K562 (cell line): ENCODE measurements at regions not wholly inside any gene's neighbourhood (a gene's known extent, or its start where the extent isn't known, plus 50 kb on each side); places are given as distances from the start of the nearest gene placed in this dataset.

Source experiments
- CAMTA2 ChIP-seq: fragments of 250-450 bp; sonication (Bioruptor Pico); conservative IDR thresholded peaks from 2 replicates; pipeline ENCODE4 v1.5.1; 2022
- CBX1 ChIP-seq: sonication (generic); IDR thresholded peaks from 2 replicates; pipeline ENCODE4 v1.6.1; 2016; ENCODE audit warnings: antibody characterized with exemption, low read depth, mild to moderate bottlenecking
- HNRNPH1 ChIP-seq: fragments of 200-400 bp; formaldehyde crosslinking; optimal IDR thresholded peaks from 2 replicates; pipeline ENCODE3; 2017; ENCODE audit warnings: low read depth, mild to moderate bottlenecking, low read length, moderate library complexity
- MBD2 ChIP-seq: sonication (generic); IDR thresholded peaks from 2 replicates; pipeline ENCODE4 v1.6.1; 2016; ENCODE audit warnings: low read depth, borderline replicate concordance
- NBN ChIP-seq: fragments of 450-650 bp; IDR thresholded peaks from 2 replicates; pipeline ENCODE4 v1.6.1; 2016; ENCODE audit warnings: low read depth, mild to moderate bottlenecking
- SRSF3 ChIP-seq: fragments of 200-400 bp; formaldehyde crosslinking; IDR thresholded peaks from 2 replicates; pipeline ENCODE4 v1.6.1; 2016; ENCODE audit warnings: mild to moderate bottlenecking, low read length, moderate library complexity; ENCODE audit not compliant: insufficient read depth
- ZNF263 ChIP-seq: sonication (generic); formaldehyde crosslinking; IDR thresholded peaks from 2 replicates; pipeline ENCODE4 v1.8.0; 2022; ENCODE audit warnings: mild to moderate bottlenecking, missing genetic modification reagents, borderline replicate concordance
- ZNF507 ChIP-seq: conservative IDR thresholded peaks from 2 replicates; pipeline ENCODE4 v1.6.1; 2017; ENCODE audit warnings: missing genetic modification characterization, missing compliant biosample characterization
- TF ChIP-seq, protein P1 (sequence below): fragments of 450-650 bp; formaldehyde crosslinking; conservative IDR thresholded peaks from 2 replicates; pipeline ENCODE4 v1.4.0; 2022; ENCODE audit warnings: mild to moderate bottlenecking, missing genetic modification characterization
- TF ChIP-seq, protein P2 (sequence below): fragments of 250-450 bp; sonication (Bioruptor Pico); IDR thresholded peaks from 2 replicates; pipeline ENCODE4 v1.4.0; 2020; ENCODE audit warnings: mild to moderate bottlenecking, moderate library complexity

GRCh38 chr16:66289986-66290385, 76.5 kb upstream of the CDH5 start (continued):
- TF ChIP-seq SRSF3: no peak
- TF ChIP-seq, protein P1, sequence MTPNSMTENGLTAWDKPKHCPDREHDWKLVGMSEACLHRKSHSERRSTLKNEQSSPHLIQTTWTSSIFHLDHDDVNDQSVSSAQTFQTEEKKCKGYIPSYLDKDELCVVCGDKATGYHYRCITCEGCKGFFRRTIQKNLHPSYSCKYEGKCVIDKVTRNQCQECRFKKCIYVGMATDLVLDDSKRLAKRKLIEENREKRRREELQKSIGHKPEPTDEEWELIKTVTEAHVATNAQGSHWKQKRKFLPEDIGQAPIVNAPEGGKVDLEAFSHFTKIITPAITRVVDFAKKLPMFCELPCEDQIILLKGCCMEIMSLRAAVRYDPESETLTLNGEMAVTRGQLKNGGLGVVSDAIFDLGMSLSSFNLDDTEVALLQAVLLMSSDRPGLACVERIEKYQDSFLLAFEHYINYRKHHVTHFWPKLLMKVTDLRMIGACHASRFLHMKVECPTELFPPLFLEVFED (CRISPR knock-in tag): no peak
- TF ChIP-seq, protein P2, sequence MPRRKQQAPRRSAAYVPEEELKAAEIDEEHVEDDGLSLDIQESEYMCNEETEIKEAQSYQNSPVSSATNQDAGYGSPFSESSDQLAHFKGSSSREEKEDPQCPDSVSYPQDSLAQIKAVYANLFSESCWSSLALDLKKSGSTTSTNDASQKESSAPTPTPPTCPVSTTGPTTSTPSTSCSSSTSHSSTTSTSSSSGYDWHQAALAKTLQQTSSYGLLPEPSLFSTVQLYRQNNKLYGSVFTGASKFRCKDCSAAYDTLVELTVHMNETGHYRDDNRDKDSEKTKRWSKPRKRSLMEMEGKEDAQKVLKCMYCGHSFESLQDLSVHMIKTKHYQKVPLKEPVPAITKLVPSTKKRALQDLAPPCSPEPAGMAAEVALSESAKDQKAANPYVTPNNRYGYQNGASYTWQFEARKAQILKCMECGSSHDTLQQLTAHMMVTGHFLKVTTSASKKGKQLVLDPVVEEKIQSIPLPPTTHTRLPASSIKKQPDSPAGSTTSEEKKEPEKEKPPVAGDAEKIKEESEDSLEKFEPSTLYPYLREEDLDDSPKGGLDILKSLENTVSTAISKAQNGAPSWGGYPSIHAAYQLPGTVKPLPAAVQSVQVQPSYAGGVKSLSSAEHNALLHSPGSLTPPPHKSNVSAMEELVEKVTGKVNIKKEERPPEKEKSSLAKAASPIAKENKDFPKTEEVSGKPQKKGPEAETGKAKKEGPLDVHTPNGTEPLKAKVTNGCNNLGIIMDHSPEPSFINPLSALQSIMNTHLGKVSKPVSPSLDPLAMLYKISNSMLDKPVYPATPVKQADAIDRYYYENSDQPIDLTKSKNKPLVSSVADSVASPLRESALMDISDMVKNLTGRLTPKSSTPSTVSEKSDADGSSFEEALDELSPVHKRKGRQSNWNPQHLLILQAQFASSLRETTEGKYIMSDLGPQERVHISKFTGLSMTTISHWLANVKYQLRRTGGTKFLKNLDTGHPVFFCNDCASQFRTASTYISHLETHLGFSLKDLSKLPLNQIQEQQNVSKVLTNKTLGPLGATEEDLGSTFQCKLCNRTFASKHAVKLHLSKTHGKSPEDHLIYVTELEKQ: no peak
- no peak for TF ChIP-seq HNRNPH1
- TF ChIP-seq ZNF263 (CRISPR knock-in tag): no peak
- no peak for TF ChIP-seq CAMTA2 (CRISPR knock-in tag)
- no peak for TF ChIP-seq ZNF507
- TF ChIP-seq CBX1: no peak
- no peak for TF ChIP-seq MBD2
- no peak for TF ChIP-seq NBN
